SU-DHL-6 (cell line): ENCODE measurements at regions not wholly inside any gene's neighbourhood (a gene's known extent, or its start where the extent isn't known, plus 50 kb on each side); places are given as distances from the start of the nearest gene placed in this dataset.

Source experiments
- CTCF ChIP-seq: fragments of 200-600 bp; sonication (generic); IDR thresholded peaks from one replicate; pipeline ENCODE4 v1.5.1; 2017; ENCODE audit warnings: antibody characterized with exemption, mild to moderate bottlenecking, low read length, moderate library complexity; ENCODE audit not compliant: insufficient read depth, poor library complexity, severe bottlenecking
- EZH2phosphoT487 ChIP-seq: fragments of 200-600 bp; sonication (generic), shearing (Covaris generic); conservative IDR thresholded peaks from 2 replicates; pipeline ENCODE4 v1.6.1; 2018; ENCODE audit warnings: mild to moderate bottlenecking, antibody characterized with exemption, low read length, moderate library complexity, mixed read lengths

- TF ChIP-seq CTCF = no peak
- TF ChIP-seq EZH2phosphoT487 = no peak
Measured at GRCh38 chr3:178318941-178319816, 217.1 kb upstream of the KCNMB2 start.
